Sigmoid colon (tissue), 6 donors: ENCODE measurements at regions not wholly inside any gene's neighbourhood (a gene's known extent, or its start where the extent isn't known, plus 50 kb on each side); places are given as distances from the start of the nearest gene placed in this dataset.

ENCODE experiments used
- DNase-seq: peaks from one replicate; pipeline ENCODE4 v3.0.0-alpha.2; 2019
- H3K27ac ChIP-seq, 4 donors: fragments of 200-600 bp; sonication (generic); one replicate each; pipeline ENCODE4 v1.5.1; 2016 to 2019; ENCODE audit warnings: mild to moderate bottlenecking in 1 of 4
- H3K27me3 ChIP-seq, 3 donors: fragments of 200-600 bp; sonication (generic); one replicate each; pipeline ENCODE4 v1.5.1; 2019; ENCODE audit warnings: mild to moderate bottlenecking in 1 of 3
- H3K36me3 ChIP-seq, 4 donors: fragments of 200-600 bp; sonication (generic); one replicate each; pipeline ENCODE4 v1.5.1; 2016 to 2019
- H3K4me1 ChIP-seq, 4 donors: fragments of 200-600 bp; sonication (generic); one replicate each; pipeline ENCODE4 v1.5.1; 2017 to 2019
- H3K4me3 ChIP-seq, 4 donors: fragments of 200-600 bp; sonication (generic); one replicate each; pipeline ENCODE4 v1.5.1; 2017 to 2019; ENCODE audit warnings: mild to moderate bottlenecking in 2 of 4, moderate library complexity in 1 of 4
- H3K9me3 ChIP-seq, 4 donors: fragments of 200-600 bp in 3 of 4; sonication (generic) in 3 of 4; one replicate each; pipeline versions ENCODE4 v1.5.1 to v1.6.1; 2013 to 2019
- EP300 ChIP-seq, 4 donors: sonication (generic); formaldehyde crosslinking; IDR thresholded peaks; one replicate each; pipeline ENCODE4 v1.6.1; 2017; ENCODE audit warnings: antibody characterized with exemption in 4 of 4
- POLR2A ChIP-seq, 2 donors: fragments of 450-650 bp; IDR thresholded peaks; one replicate each; pipeline ENCODE4 v1.6.1; 2016; ENCODE audit warnings: antibody characterized with exemption in 2 of 2, mild to moderate bottlenecking in 2 of 2, moderate library complexity in 2 of 2
- POLR2AphosphoS5 ChIP-seq, 4 donors: sonication (generic); formaldehyde crosslinking; IDR thresholded peaks; one replicate each; pipeline ENCODE4 v1.6.1; 2017; ENCODE audit warnings: antibody characterized with exemption in 4 of 4
- WGBS, 2 donors: extraction: QIAGEN DNeasy Blood & Tissue Kit; methylation state at CpG; one replicate each; pipeline ENCODE4 v1.1.7; 2013; 5-methylcytosine and 5-hydroxymethylcytosine counted together
- intact Hi-C: fragments of 100-400 bp; cut with DNase I; formaldehyde crosslinking; loops from one replicate; pipeline ENCODE4 v1.15.1; 2023
- TF ChIP-seq, protein P1 (sequence below), 4 experiments: fragments of 450-650 bp in 3 of 4; fragments of 200-600 bp in 1 of 4; IDR thresholded peaks; one replicate each; pipeline ENCODE4 v1.5.1; 2016 to 2019; ENCODE audit warnings: antibody characterized with exemption in 4 of 4, mild to moderate bottlenecking in 3 of 4, moderate library complexity in 2 of 4
- donor health status: healthy with polysubstance abuse.
- donor health status: healthy.

DNA sequence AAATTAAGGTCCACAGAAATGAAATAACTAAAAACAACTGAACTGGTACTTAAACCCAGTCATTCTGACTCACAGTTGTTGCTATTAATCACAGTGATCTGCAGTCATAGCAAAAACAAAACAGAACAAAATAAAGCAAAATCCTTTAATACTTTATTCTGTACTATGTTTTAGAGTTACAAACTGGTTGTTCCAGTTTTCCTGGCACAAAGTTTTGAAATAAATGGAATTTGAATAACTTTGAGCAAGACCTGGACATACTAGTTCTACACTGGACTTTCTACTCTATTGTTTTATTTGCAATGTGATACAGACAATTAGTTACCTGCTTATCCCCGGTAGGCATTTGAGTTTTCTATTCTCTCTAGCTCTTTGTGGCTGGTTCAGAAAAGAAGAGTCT lies 147.9 kb downstream of the DMRT2 start:
- H3K9me3 ChIP-seq = peaks cover 0 to 1% (median 0%) of the 10 kb centered on the region in 4 donors
- H3K27me3 ChIP-seq = no peaks in the 10 kb centered on the region
- no peaks in the 10 kb centered on the region for H3K4me1 ChIP-seq
- H3K36me3 ChIP-seq = no peaks in the 10 kb centered on the region
- intact Hi-C loops = no loop called here
- no peak overlapping the region for H3K27ac ChIP-seq
- TF ChIP-seq EP300 (IDR thresholded peaks at IDR 0.05) = no peak
- no peak for TF ChIP-seq POLR2AphosphoS5 (IDR thresholded peaks at IDR 0.05)
- TF ChIP-seq, protein P1, sequence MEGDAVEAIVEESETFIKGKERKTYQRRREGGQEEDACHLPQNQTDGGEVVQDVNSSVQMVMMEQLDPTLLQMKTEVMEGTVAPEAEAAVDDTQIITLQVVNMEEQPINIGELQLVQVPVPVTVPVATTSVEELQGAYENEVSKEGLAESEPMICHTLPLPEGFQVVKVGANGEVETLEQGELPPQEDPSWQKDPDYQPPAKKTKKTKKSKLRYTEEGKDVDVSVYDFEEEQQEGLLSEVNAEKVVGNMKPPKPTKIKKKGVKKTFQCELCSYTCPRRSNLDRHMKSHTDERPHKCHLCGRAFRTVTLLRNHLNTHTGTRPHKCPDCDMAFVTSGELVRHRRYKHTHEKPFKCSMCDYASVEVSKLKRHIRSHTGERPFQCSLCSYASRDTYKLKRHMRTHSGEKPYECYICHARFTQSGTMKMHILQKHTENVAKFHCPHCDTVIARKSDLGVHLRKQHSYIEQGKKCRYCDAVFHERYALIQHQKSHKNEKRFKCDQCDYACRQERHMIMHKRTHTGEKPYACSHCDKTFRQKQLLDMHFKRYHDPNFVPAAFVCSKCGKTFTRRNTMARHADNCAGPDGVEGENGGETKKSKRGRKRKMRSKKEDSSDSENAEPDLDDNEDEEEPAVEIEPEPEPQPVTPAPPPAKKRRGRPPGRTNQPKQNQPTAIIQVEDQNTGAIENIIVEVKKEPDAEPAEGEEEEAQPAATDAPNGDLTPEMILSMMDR (IDR thresholded peaks at IDR 0.05) = no peak
- no peak for TF ChIP-seq POLR2A (IDR thresholded peaks at IDR 0.05)
- no peak overlapping the region for H3K4me3 ChIP-seq
- 13 to 88% methylated on average over 1 of the region's 1 CpG for WGBS, 2 donors
- DNase-seq = no peak

DNA sequence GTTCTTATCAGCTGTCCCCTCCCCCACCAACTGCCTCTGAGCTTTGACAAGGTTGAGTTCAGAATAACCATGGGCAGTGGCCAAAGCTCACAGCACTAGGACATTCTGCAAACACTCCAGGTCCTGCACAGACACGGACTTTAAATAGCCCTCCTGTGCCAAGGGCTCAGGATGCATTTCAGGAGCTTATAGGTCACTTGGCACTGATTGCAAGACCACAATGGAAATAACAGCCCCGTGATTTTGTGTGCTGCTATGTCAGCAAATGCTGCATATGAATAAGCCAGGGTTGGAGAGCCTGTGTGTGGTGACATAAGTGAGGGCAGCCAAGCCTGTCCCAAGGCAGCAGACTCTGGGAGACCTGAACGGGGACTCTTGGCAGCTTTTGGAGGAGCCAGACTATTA lies 150.7 kb downstream of the DMRT2 start:
- no peak overlapping the region for H3K4me3 ChIP-seq
- no peaks in the 10 kb centered on the region for H3K27me3 ChIP-seq
- H3K4me1 ChIP-seq = no peaks in the 10 kb centered on the region
- no peak for DNase-seq
- TF ChIP-seq POLR2A (IDR thresholded peaks at IDR 0.05) = no peak
- no peak for TF ChIP-seq EP300 (IDR thresholded peaks at IDR 0.05)
- TF ChIP-seq POLR2AphosphoS5 (IDR thresholded peaks at IDR 0.05) = no peak
- TF ChIP-seq, protein P1 (IDR thresholded peaks at IDR 0.05) = no peak
- intact Hi-C loops = no loop called here
- no peaks in the 10 kb centered on the region for H3K36me3 ChIP-seq
- WGBS, 2 donors = 40 to 56% methylated on average over 3 of the region's 3 CpGs
- no peaks in the 10 kb centered on the region for H3K9me3 ChIP-seq
- H3K27ac ChIP-seq = no peak overlapping the region

DNA sequence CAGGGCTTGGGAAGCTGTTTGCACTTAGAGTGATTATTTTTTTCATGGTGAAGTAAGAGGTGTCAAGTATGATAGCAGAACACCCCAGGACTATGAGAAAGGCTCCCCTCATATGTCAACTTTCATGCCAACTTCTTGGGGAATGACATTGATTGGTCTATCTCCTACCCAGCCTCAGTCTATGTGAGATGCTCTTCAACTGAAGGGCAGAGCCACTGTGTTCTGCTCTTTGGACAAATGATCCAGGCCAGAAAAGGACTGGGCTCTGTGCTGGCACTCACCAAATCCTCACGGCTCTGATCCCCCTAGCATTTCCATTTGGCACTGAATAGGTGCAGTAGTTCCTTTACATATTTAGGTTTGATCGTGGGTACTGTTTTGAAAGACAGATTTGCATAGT lies 151.1 kb downstream of the DMRT2 start:
- TF ChIP-seq POLR2A (IDR thresholded peaks at IDR 0.05) (no peak), EP300 (IDR thresholded peaks at IDR 0.05) (no peak), POLR2AphosphoS5 (IDR thresholded peaks at IDR 0.05) (no peak)
- TF ChIP-seq, protein P1 (IDR thresholded peaks at IDR 0.05) = no peak
- intact Hi-C loops = no loop called here

DNA sequence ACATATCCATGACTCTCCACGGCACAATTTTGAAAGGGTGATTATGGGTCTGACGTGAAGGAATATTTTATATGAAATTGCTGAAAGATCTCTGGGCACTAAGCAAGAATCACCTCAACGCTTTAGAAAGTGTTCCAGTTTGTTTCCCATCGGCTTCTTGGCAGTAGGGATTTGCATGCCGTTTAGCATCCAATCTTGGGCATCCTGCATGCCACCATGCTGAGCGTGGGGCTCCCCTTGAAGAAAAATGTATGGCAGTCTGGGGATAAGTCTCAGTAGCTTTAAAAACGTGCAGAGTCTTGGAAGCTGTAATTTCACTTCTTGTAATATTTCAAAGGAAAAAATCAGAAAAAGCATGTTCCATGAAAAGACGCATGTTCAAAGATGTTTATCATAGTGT lies 151.7 kb downstream of the DMRT2 start:
- no peaks in the 10 kb centered on the region for H3K36me3 ChIP-seq
- intact Hi-C loops = no loop called here
- TF ChIP-seq EP300 (IDR thresholded peaks at IDR 0.05) (no peak), POLR2AphosphoS5 (IDR thresholded peaks at IDR 0.05) (no peak), POLR2A (IDR thresholded peaks at IDR 0.05) (no peak)
- TF ChIP-seq, protein P1 (IDR thresholded peaks at IDR 0.05) = no peak
- no peaks in the 10 kb centered on the region for H3K27me3 ChIP-seq
- no peak overlapping the region for H3K4me3 ChIP-seq
- no peaks in the 10 kb centered on the region for H3K4me1 ChIP-seq
- 82 to 88% methylated on average over 8 of the region's 8 CpGs for WGBS, 2 donors
- H3K9me3 ChIP-seq = no peaks in the 10 kb centered on the region
- H3K27ac ChIP-seq = no peak overlapping the region
- DNase-seq = no peak

More for the DNA sequence above, 151.1 kb downstream of the DMRT2 start:
- Histone ChIP-seq H3K27me3 (no peaks in the 10 kb centered on the region), H3K36me3 (no peaks in the 10 kb centered on the region), H3K27ac (no peak overlapping the region), H3K9me3 (no peaks in the 10 kb centered on the region), H3K4me1 (no peaks in the 10 kb centered on the region), H3K4me3 (no peak overlapping the region)
- whole genome bisulfite sequencing, 2 donors = 76 to 81% methylated on average over 2 of the region's 2 CpGs
- no peak for DNase-seq

DNA sequence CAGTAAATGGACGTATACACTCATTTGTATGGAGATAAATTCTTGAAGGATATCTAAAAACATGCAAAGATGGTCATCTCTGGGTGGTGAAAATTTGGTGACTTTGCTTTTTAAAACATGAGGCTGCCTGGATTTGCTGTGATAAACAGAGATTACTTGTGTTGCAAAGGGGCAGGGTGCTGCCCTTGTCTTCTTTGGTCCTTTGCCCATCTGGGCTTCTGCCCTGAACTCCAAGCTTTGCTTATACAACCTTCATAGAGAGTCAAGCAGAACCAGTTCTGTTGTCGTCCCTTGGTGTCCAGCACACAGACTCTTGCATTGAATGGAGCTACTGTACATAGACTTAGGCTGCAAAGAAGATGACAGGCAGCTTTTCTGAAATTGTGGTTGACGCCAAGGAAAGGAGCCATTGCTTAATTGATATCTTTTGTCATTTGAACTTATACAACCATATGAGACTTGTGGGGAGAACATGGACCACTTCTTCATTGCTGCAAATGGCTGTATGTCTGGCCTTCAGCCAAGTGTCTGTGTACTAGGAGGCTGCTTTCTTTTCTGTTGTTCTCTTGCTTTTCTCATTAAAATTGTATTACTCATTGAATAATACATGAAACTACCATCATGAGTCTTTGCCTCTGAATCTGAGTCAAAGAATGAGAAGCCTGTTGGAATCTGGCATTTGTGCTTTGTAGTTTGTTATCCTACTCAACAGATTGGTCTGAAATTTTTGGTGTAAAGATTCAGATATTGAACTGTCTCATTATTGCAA lies 152.5 kb downstream of the DMRT2 start:
- TF ChIP-seq POLR2AphosphoS5 (IDR thresholded peaks at IDR 0.05) (no peak), POLR2A (IDR thresholded peaks at IDR 0.05) (no peak), EP300 (IDR thresholded peaks at IDR 0.05) (no peak)
- TF ChIP-seq, protein P1 (IDR thresholded peaks at IDR 0.05) = no peak
- DNase-seq = no peak
- 63 to 86% methylated on average over 3 of the region's 3 CpGs for WGBS, 2 donors

More for the DNA sequence above, 152.5 kb downstream of the DMRT2 start:
- Histone ChIP-seq H3K9me3 (no peaks in the 10 kb centered on the region), H3K36me3 (no peaks in the 10 kb centered on the region), H3K4me1 (no peaks in the 10 kb centered on the region), H3K27ac (no peak overlapping the region), H3K27me3 (no peaks in the 10 kb centered on the region), H3K4me3 (no peak overlapping the region)
- intact Hi-C loops = no loop called here
